Activated naive CD8-positive, alpha-beta T cell treated with anti-CD3 and anti-CD28 coated beads for 36 hours (primary cell): ENCODE measurements at regions not wholly inside any gene's neighbourhood (a gene's known extent, or its start where the extent isn't known, plus 50 kb on each side); places are given as distances from the start of the nearest gene placed in this dataset.

Source experiments
- DNase-seq: peaks from one replicate; pipeline ENCODE4 v3.0.0; 2021
- H3K27ac Mint-ChIP-seq: one replicate; pipeline ENCODE4 v1.8.0; 2022; ENCODE audit warnings: mild to moderate bottlenecking, moderate library complexity, mixed read lengths
- H3K27me3 Mint-ChIP-seq: one replicate; pipeline ENCODE4 v1.8.0; 2022; ENCODE audit warnings: mild to moderate bottlenecking, mixed read lengths
- H3K36me3 Mint-ChIP-seq: one replicate; pipeline ENCODE4 v1.8.0; 2021; ENCODE audit warnings: mild to moderate bottlenecking, mixed read lengths
- H3K4me1 Mint-ChIP-seq: one replicate; pipeline ENCODE4 v1.8.0; 2021; ENCODE audit warnings: mixed read lengths
- H3K4me3 Mint-ChIP-seq: one replicate; pipeline ENCODE4 v1.8.0; 2022; ENCODE audit warnings: mild to moderate bottlenecking, moderate library complexity, mixed read lengths
- H3K9me3 Mint-ChIP-seq: one replicate; pipeline ENCODE4 v1.8.0; 2022; ENCODE audit warnings: mixed read lengths

GRCh38 chr1:80445033-80445432 lies 1355.7 kb upstream of the ADGRL2 start:
- no peaks in the 10 kb centered on the region for H3K27me3 Mint-ChIP-seq
- no peak for DNase-seq
- H3K27ac Mint-ChIP-seq: no peak overlapping the region
- no peaks in the 10 kb centered on the region for H3K9me3 Mint-ChIP-seq
- no peak overlapping the region for H3K4me3 Mint-ChIP-seq
- no peaks in the 10 kb centered on the region for H3K36me3 Mint-ChIP-seq
- no peaks in the 10 kb centered on the region for H3K4me1 Mint-ChIP-seq

GRCh38 chr1:80444171-80444570 lies 1356.6 kb upstream of the ADGRL2 start:
- Mint-ChIP-seq H3K4me3 (no peak overlapping the region), H3K9me3 (no peaks in the 10 kb centered on the region), H3K27ac (no peak overlapping the region), H3K4me1 (no peaks in the 10 kb centered on the region), H3K27me3 (no peaks in the 10 kb centered on the region), H3K36me3 (no peaks in the 10 kb centered on the region)
- DNase-seq: no peak

DNA sequence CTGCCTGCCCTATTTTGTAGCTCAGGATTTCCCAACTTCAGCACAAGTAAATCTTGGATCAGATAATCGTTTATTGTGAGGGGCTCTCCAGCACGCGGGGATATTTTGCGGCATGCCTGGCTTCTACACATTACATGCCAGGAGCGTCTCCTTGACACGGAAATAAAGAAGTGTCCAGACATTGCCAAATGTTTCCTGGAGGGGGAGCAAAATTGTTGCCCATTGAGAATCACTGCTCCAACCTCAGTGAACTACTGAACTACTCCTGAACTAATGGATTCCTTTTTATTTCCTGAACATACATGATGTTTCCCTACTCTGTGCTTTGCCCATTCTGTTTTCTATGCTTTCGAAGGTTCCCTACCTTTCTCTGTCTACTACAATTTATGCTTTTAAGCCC lies 1359.1 kb upstream of the ADGRL2 start:
- DNase-seq: no peak
- no peak overlapping the region for H3K27ac Mint-ChIP-seq

GRCh38 chr1:80436851-80437250 lies 1363.9 kb upstream of the ADGRL2 start:
- Mint-ChIP-seq H3K36me3 (no peaks in the 10 kb centered on the region), H3K4me1 (no peaks in the 10 kb centered on the region), H3K27ac (no peak overlapping the region), H3K27me3 (no peaks in the 10 kb centered on the region), H3K4me3 (no peak overlapping the region), H3K9me3 (peaks cover 4% of the 10 kb centered on the region)
- no peak for DNase-seq

More for the DNA sequence above, 1359.1 kb upstream of the ADGRL2 start:
- no peaks in the 10 kb centered on the region for H3K36me3 Mint-ChIP-seq
- no peak overlapping the region for H3K4me3 Mint-ChIP-seq
- no peaks in the 10 kb centered on the region for H3K9me3 Mint-ChIP-seq
- H3K4me1 Mint-ChIP-seq: no peaks in the 10 kb centered on the region
- no peaks in the 10 kb centered on the region for H3K27me3 Mint-ChIP-seq

DNA sequence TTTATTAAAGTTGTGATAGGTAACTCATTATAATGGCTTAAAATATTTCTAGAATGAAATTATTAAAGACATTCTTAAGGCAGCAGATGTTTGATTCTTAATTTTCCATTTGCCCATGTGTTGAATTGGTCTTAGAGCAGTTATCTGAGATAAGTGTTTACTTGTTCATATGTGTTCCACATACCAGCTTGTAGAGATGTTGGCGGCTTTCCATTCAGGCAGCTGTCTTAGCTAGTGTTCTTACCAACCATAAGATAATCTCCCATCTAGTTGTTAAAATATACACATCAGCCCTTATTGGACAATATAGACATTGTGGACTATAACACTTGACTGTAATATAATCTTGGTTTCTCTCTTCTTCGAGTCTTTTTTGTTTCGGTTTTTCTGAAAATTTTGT lies 1372.9 kb upstream of the ADGRL2 start:
- DNase-seq: no peak
- Mint-ChIP-seq H3K27ac (no peak overlapping the region), H3K9me3 (peaks cover 8% of the 10 kb centered on the region), H3K36me3 (no peaks in the 10 kb centered on the region), H3K4me3 (no peak overlapping the region), H3K4me1 (no peaks in the 10 kb centered on the region), H3K27me3 (no peaks in the 10 kb centered on the region)

DNA sequence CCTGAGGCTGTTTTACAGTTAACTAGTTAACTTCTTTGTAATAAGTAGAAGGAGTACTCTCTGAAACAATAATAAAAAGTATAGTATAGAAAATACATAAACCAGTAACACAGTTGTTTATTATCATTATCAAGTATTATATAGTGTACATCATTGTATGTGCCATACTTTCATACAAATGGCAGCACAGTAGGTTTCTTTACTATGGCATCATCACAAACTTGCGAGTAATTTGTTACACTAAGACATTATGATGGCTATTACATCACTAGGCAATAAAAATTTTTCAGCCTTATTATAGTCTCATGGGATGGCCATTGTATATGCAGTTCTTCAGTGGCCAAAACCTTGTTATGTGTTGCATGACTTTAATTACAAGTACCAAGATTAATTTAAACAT lies 1376.5 kb upstream of the ADGRL2 start:
- H3K27me3 Mint-ChIP-seq: no peaks in the 10 kb centered on the region

GRCh38 chr1:80418134-80418533 lies 1382.6 kb upstream of the ADGRL2 start:
- peaks cover 2% of the 10 kb centered on the region for H3K9me3 Mint-ChIP-seq
- no peak overlapping the region for H3K27ac Mint-ChIP-seq
- no peaks in the 10 kb centered on the region for H3K36me3 Mint-ChIP-seq
- no peak for DNase-seq
- no peaks in the 10 kb centered on the region for H3K27me3 Mint-ChIP-seq
- no peaks in the 10 kb centered on the region for H3K4me1 Mint-ChIP-seq
- H3K4me3 Mint-ChIP-seq: no peak overlapping the region

More for the DNA sequence above, 1376.5 kb upstream of the ADGRL2 start:
- DNase-seq: no peak
- Mint-ChIP-seq H3K27ac (no peak overlapping the region), H3K4me3 (no peak overlapping the region), H3K36me3 (no peaks in the 10 kb centered on the region), H3K4me1 (no peaks in the 10 kb centered on the region), H3K9me3 (peaks cover 2% of the 10 kb centered on the region)

DNA sequence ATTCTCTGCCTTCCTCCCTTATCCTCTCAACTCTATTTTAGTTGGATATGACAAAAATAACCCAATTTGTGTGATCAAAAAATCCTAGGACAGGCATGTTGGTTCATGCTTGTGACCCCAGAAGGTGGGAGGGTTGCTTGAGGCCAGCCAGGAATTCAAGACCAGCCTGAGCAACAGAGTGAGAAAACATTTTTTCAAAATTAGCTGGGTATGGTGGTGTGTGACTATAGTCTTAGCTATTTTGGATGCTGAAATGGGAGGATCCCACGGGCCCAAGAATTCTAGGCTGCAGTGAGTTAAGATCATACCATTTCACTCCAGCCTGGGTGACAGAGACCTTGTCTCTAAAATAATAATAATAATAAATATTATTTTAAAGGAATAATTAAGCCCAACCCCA lies 1383.1 kb upstream of the ADGRL2 start:
- Mint-ChIP-seq H3K27me3 (no peaks in the 10 kb centered on the region), H3K4me1 (no peaks in the 10 kb centered on the region), H3K9me3 (peaks cover 2% of the 10 kb centered on the region), H3K36me3 (no peaks in the 10 kb centered on the region), H3K4me3 (no peak overlapping the region), H3K27ac (no peak overlapping the region)
- DNase-seq: no peak

GRCh38 chr1:80413969-80414368 lies 1386.8 kb upstream of the ADGRL2 start:
- Mint-ChIP-seq H3K36me3 (no peaks in the 10 kb centered on the region), H3K27ac (no peak overlapping the region), H3K9me3 (peaks cover 2% of the 10 kb centered on the region), H3K4me3 (no peak overlapping the region), H3K27me3 (no peaks in the 10 kb centered on the region), H3K4me1 (no peaks in the 10 kb centered on the region)
- no peak for DNase-seq

DNA sequence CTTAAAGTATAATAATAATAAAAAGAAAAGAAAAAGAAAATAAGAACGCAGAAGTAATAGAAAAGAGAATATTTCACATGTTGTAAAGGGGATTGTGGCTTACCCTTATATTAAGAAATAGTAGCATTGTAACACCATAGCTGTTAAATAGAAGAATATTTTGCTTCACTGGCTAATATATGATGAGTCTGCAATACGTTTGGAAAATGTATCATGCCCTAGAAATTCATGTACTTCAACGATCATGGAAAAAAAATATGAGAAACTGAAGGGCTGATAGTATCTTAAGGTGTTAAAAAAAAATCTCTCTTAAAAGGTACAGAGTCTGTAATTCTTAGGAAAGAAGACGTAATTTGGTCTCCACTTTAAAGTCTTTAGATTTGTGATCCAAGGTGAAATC lies 1390.5 kb upstream of the ADGRL2 start:
- H3K36me3 Mint-ChIP-seq: no peaks in the 10 kb centered on the region
- no peak for DNase-seq
- peaks cover 2% of the 10 kb centered on the region for H3K9me3 Mint-ChIP-seq
- H3K27ac Mint-ChIP-seq: no peak overlapping the region
- no peaks in the 10 kb centered on the region for H3K4me1 Mint-ChIP-seq
- H3K27me3 Mint-ChIP-seq: no peaks in the 10 kb centered on the region
- no peak overlapping the region for H3K4me3 Mint-ChIP-seq

DNA sequence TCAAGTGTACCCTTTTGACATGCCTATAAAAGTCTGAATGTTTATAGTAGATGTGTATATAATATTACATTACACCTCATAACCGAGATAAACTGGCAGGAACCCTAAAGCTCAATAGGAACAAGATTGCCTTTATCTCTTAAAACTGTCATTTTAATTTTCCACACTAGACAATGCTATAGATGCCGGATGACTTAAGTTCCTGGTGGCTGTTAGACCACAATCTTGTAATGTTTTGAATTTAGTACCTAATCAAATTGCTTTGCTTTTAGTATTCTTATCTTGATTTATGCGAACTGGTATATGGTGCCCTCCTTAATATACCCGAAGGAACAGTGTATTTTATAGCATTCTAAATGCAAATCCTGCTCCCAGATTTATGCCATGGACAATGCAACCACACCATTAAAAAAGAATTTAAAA lies 1397.0 kb upstream of the ADGRL4 start:
- no peaks in the 10 kb centered on the region for H3K9me3 Mint-ChIP-seq

GRCh38 chr1:80402625-80403024 lies 1396.1 kb upstream of the ADGRL4 start:
- Mint-ChIP-seq H3K9me3 (no peaks in the 10 kb centered on the region), H3K36me3 (no peaks in the 10 kb centered on the region), H3K4me3 (no peak overlapping the region), H3K27ac (no peak overlapping the region), H3K4me1 (no peaks in the 10 kb centered on the region), H3K27me3 (no peaks in the 10 kb centered on the region)
- no peak for DNase-seq

More for the DNA sequence above, 1397.0 kb upstream of the ADGRL4 start:
- H3K27ac Mint-ChIP-seq: no peak overlapping the region
- no peaks in the 10 kb centered on the region for H3K4me1 Mint-ChIP-seq
- H3K4me3 Mint-ChIP-seq: no peak overlapping the region
- H3K27me3 Mint-ChIP-seq: no peaks in the 10 kb centered on the region
- no peak for DNase-seq
- H3K36me3 Mint-ChIP-seq: no peaks in the 10 kb centered on the region

- H3K9me3 Mint-ChIP-seq: no peaks in the 10 kb centered on the region
- DNase-seq: no peak
- H3K4me3 Mint-ChIP-seq: no peak overlapping the region
- H3K27me3 Mint-ChIP-seq: no peaks in the 10 kb centered on the region
- no peak overlapping the region for H3K27ac Mint-ChIP-seq
- H3K4me1 Mint-ChIP-seq: no peaks in the 10 kb centered on the region
- H3K36me3 Mint-ChIP-seq: no peaks in the 10 kb centered on the region
Observed at GRCh38 chr1:80401757-80402156, 1395.2 kb upstream of the ADGRL4 start.

DNA sequence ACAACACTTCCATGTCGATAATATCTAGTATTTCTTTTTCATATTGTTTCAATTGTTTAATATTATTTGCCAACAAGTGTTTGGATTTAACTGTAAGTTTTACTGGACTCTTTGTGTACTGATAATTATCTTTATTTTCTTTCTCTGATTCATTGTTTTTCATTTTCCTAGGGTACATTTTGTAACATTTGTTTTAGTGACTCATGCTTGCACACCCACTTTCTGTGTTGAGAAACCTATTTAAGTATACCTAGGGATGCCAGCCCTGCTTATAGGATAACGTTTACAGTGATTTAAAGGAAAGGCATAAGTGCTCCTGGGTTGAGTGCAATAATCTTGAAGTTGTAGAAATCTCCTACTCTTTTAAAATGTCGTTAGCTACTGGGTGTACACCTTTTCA lies 1386.0 kb upstream of the ADGRL4 start:
- H3K36me3 Mint-ChIP-seq: no peaks in the 10 kb centered on the region
- H3K27ac Mint-ChIP-seq: no peak overlapping the region
- H3K4me3 Mint-ChIP-seq: no peak overlapping the region
- no peaks in the 10 kb centered on the region for H3K27me3 Mint-ChIP-seq
- no peaks in the 10 kb centered on the region for H3K4me1 Mint-ChIP-seq
- no peak for DNase-seq
- peaks cover 13% of the 10 kb centered on the region for H3K9me3 Mint-ChIP-seq

DNA sequence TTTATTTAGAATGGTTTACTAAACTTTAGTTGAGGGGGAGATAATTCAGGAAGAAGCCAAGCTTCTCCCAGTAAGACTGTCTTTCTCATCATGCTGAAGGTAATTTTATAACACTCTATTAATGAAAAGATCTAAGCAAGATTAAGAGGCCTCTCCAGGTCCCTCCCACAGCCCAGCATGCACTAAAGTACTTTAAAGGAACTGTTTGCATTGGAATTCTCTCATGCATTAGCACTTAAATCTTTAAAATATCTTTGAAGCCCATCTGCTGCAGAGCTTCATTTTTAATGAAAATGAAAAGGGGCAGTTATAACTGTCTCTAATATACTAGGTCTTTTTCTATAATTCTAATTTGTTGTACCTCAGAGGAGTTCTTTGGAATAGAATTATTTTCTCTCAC lies 1379.1 kb upstream of the ADGRL4 start:
- Mint-ChIP-seq H3K9me3 (peaks cover 11% of the 10 kb centered on the region), H3K4me1 (no peaks in the 10 kb centered on the region), H3K27me3 (no peaks in the 10 kb centered on the region), H3K4me3 (no peak overlapping the region), H3K36me3 (no peaks in the 10 kb centered on the region), H3K27ac (no peak overlapping the region)
- DNase-seq: no peak

GRCh38 chr1:80384959-80385358 lies 1378.4 kb upstream of the ADGRL4 start:
- H3K27ac Mint-ChIP-seq: no peak overlapping the region
- H3K4me3 Mint-ChIP-seq: no peak overlapping the region

More at GRCh38 chr1:80384959-80385358, 1378.4 kb upstream of the ADGRL4 start:
- H3K27me3 Mint-ChIP-seq: no peaks in the 10 kb centered on the region
- DNase-seq: no peak
- H3K4me1 Mint-ChIP-seq: no peaks in the 10 kb centered on the region
- H3K36me3 Mint-ChIP-seq: no peaks in the 10 kb centered on the region
- peaks cover 9% of the 10 kb centered on the region for H3K9me3 Mint-ChIP-seq
